ENCODE measurements at regions not wholly inside any gene's neighbourhood (a gene's known extent, or its start where the extent isn't known, plus 50 kb on each side); places are given as distances from the start of the nearest gene placed in this dataset.

DNA sequence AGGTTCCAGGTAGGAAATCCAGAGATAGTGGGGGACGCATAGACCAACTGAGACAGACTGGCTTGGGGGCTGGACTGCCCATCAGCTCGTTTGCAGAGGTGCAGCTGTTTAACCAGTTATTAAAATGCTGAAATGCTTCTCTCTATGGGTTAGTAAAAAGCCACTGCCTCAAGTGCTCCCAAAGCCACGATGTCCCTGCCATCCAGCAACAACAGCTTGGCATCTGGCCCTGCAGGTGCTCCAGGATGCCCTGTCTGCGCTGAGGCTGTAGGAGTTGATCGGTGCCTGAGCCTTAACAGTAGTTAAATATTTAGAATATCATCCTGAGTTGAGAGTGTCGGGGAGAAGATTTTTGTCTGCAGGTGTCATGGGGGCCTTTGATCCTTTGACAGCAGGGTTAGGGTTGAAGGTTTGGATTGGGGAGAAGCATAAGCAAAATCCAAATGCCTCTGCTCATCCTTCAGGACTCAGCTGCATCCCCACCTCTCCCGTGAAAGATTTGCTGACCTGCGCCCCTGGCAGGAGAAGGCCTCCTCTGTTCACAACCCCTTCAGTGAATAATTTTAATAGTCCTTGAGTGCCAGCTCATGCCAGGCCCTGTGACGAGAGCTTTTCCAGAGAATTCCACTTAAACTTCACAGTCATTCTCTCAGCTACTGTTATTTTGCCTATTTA lies 127.3 kb upstream of the PWP1 start:
- no peaks in the 10 kb centered on the region for H4K20me1 ChIP-seq (ENCODE audit: control insufficient read depth, insufficient read depth, insufficient read length)
- no peak overlapping the region for H3K4ac ChIP-seq (ENCODE audit: low read depth, low read length)
- TF ChIP-seq, protein P1, sequence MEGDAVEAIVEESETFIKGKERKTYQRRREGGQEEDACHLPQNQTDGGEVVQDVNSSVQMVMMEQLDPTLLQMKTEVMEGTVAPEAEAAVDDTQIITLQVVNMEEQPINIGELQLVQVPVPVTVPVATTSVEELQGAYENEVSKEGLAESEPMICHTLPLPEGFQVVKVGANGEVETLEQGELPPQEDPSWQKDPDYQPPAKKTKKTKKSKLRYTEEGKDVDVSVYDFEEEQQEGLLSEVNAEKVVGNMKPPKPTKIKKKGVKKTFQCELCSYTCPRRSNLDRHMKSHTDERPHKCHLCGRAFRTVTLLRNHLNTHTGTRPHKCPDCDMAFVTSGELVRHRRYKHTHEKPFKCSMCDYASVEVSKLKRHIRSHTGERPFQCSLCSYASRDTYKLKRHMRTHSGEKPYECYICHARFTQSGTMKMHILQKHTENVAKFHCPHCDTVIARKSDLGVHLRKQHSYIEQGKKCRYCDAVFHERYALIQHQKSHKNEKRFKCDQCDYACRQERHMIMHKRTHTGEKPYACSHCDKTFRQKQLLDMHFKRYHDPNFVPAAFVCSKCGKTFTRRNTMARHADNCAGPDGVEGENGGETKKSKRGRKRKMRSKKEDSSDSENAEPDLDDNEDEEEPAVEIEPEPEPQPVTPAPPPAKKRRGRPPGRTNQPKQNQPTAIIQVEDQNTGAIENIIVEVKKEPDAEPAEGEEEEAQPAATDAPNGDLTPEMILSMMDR (conservative IDR thresholded peaks at IDR 0.05): no peak
- no peak overlapping the region for H2BK5ac ChIP-seq (ENCODE audit: insufficient read length, low read length)
- H3T11ph ChIP-seq (ENCODE audit: low read length): no peak overlapping the region
- no peak overlapping the region for H2BK15ac ChIP-seq (ENCODE audit: low read depth, low read length)
- no CpG with 5 or more reads among the region's 9 CpGs for WGBS (ENCODE audit: extremely low coverage, insufficient read length, low lambda C conversion rate)
- no peak overlapping the region for H3K23ac ChIP-seq (ENCODE audit: insufficient read length, low read depth, low read length)
- peaks cover 7% of the 10 kb centered on the region for H3K4me1 ChIP-seq (ENCODE audit: insufficient read depth, low read length)
- peaks cover 11 to 12% of the 10 kb centered on the region in 2 experiments for H3K4me1 Mint-ChIP-seq
- H3K79me1 ChIP-seq (ENCODE audit: insufficient read depth, low read depth, low read length, poor library complexity, severe bottlenecking): no peaks in the 10 kb centered on the region
- no peak overlapping the region for H3K18ac ChIP-seq (ENCODE audit: insufficient read length, low read depth, low read length)
- H3K4me2 ChIP-seq (ENCODE audit: insufficient read depth, insufficient read length, low read length): no peak overlapping the region
- no peak overlapping the region for H3K9ac ChIP-seq (ENCODE audit: extremely low read depth, insufficient read length, low read length)
- H3K14ac ChIP-seq (ENCODE audit: insufficient read depth, low read length): no peak overlapping the region
- no peak overlapping the region for H4K5ac ChIP-seq (ENCODE audit: insufficient read length, low read depth, low read length)
- H4K91ac ChIP-seq (ENCODE audit: insufficient read length, low read depth, low read length): no peak overlapping the region
- H3K27me3 ChIP-seq (ENCODE audit: insufficient read depth, low read length): no peaks in the 10 kb centered on the region
- H3K27ac ChIP-seq (ENCODE audit: insufficient read length, low read depth, low read length): no peak overlapping the region
- H4K8ac ChIP-seq (replicated peaks; ENCODE audit: insufficient read length, low read depth, low read length): no peak overlapping the region
- H3K9me3 Mint-ChIP-seq: peaks cover 2 to 3% of the 10 kb centered on the region in 2 experiments; a peak in 3 of 5 replicates
- H3K27ac Mint-ChIP-seq: no peak overlapping the region
- no peaks in the 10 kb centered on the region for H3K79me2 ChIP-seq (ENCODE audit: insufficient read depth, low read length)
- H2BK20ac ChIP-seq (ENCODE audit: low read depth, low read length, poor library complexity, severe bottlenecking): no peak overlapping the region
- H3K56ac ChIP-seq (ENCODE audit: insufficient read length, low read depth, low read length): no peak overlapping the region
- H2BK12ac ChIP-seq (ENCODE audit: insufficient read length, low read depth, low read length): no peak overlapping the region
- DNase-seq: peak; percentile 13
- H3K36me3 Mint-ChIP-seq (ENCODE audit: insufficient read depth in 1 of 3, low read depth in 3 of 3): peaks cover 0 to 3% (median 0%) of the 10 kb centered on the region in 3 experiments; a peak in 1 of 7 replicates
- H3K9me3 ChIP-seq (ENCODE audit: control insufficient read depth, low read depth, low read length): no peaks in the 10 kb centered on the region
- H3K23me2 ChIP-seq (ENCODE audit: insufficient read length, low read depth, low read length, poor library complexity, severe bottlenecking): no peaks in the 10 kb centered on the region
- H3K4me3 Mint-ChIP-seq: no peak overlapping the region
- no peak overlapping the region for H2AK5ac ChIP-seq (ENCODE audit: insufficient read length, low read length)
- H2BK120ac ChIP-seq (ENCODE audit: low read depth, low read length, poor library complexity, severe bottlenecking): no peak overlapping the region
- H3K27me3 Mint-ChIP-seq (ENCODE audit: low read depth): no peaks in the 10 kb centered on the region
- no peak overlapping the region for H2AFZ ChIP-seq (ENCODE audit: low read length)

Measured in H9 (cell line).